Keratinocyte (primary cell): ENCODE measurements at regions not wholly inside any gene's neighbourhood (a gene's known extent, or its start where the extent isn't known, plus 50 kb on each side); places are given as distances from the start of the nearest gene placed in this dataset.

ENCODE experiments used
- DNase-seq: peaks from one replicate; pipeline ENCODE4 v3.0.0-alpha.2; 2011; ENCODE audit warnings: low read depth, missing footprints, low spot score
- FAIRE-seq: peaks from 2 replicates; lab custom pipeline; 2011; peaks lifted over from hg19 to GRCh38; lab: Jason Lieb, UNC
- H2AFZ ChIP-seq: 2 replicates; pipeline ENCODE4 v1.6.0; 2012; ENCODE audit warnings: low read length, control low read depth, inconsistent platforms; ENCODE audit not compliant: control insufficient read depth
- H3K27ac ChIP-seq: 2 replicates; pipeline ENCODE4 v1.5.1; 2011; ENCODE audit warnings: low read length; ENCODE audit not compliant: control insufficient read depth, insufficient read depth
- H3K27me3 ChIP-seq: 3 replicates; pipeline ENCODE4 v1.6.0; 2011; ENCODE audit warnings: low read length; ENCODE audit not compliant: control insufficient read depth, insufficient read depth; ENCODE audit errors: extremely low read depth
- H3K36me3 ChIP-seq, 2 experiments: 2 replicates in 1 of 2; 3 replicates in 1 of 2; pipeline ENCODE4 v1.5.1; 2011; ENCODE audit warnings: low read length in 2 of 2, mild to moderate bottlenecking in 1 of 2; ENCODE audit not compliant: control insufficient read depth in 2 of 2, insufficient read depth in 2 of 2; ENCODE audit errors: extremely low read depth in 1 of 2
- H3K4me1 ChIP-seq: 3 replicates; pipeline ENCODE4 v1.5.1; 2011; ENCODE audit warnings: low read length; ENCODE audit not compliant: control insufficient read depth, insufficient read depth; ENCODE audit errors: extremely low read depth
- H3K4me2 ChIP-seq: 3 replicates; pipeline ENCODE4 v1.6.0; 2011; ENCODE audit warnings: low read depth, low read length; ENCODE audit not compliant: control insufficient read depth, insufficient read depth; ENCODE audit errors: extremely low read depth
- H3K4me3 ChIP-seq, 3 experiments: fragments of 200-600 bp in 1 of 3; sonication (generic) in 1 of 3; 2 replicates in 2 of 3; 3 replicates in 1 of 3; pipeline ENCODE4 v1.5.1; 2011 to 2016; ENCODE audit warnings: low read length in 3 of 3, mild to moderate bottlenecking in 3 of 3, control low read depth in 2 of 3, inconsistent platforms in 1 of 3, low read depth in 1 of 3, mixed read lengths in 1 of 3, mixed run types in 1 of 3, moderate library complexity in 1 of 3; ENCODE audit not compliant: control insufficient read depth in 2 of 3, insufficient read depth in 2 of 3; ENCODE audit errors: extremely low read depth in 1 of 3
- H3K79me2 ChIP-seq: 2 replicates; pipeline ENCODE4 v1.6.0; 2012; ENCODE audit warnings: low read length; ENCODE audit not compliant: control insufficient read depth, insufficient read depth
- H3K9ac ChIP-seq: 3 replicates; pipeline ENCODE4 v1.6.0; 2011; ENCODE audit warnings: low read length; ENCODE audit not compliant: control insufficient read depth, insufficient read depth; ENCODE audit errors: extremely low read depth
- H3K9me1 ChIP-seq: 3 replicates; pipeline ENCODE4 v1.6.0; 2011; ENCODE audit warnings: low read length; ENCODE audit not compliant: control insufficient read depth, insufficient read depth; ENCODE audit errors: extremely low read depth
- H3K9me3 ChIP-seq: 2 replicates; pipeline ENCODE4 v1.5.1; 2012; ENCODE audit warnings: low read depth, low read length; ENCODE audit not compliant: control insufficient read depth
- H4K20me1 ChIP-seq: 3 replicates; pipeline ENCODE4 v1.6.0; 2011; ENCODE audit warnings: low read length; ENCODE audit not compliant: control insufficient read depth, insufficient read depth; ENCODE audit errors: extremely low read depth
- CTCF ChIP-seq, 3 experiments: IDR thresholded peaks in 1 of 3; conservative IDR thresholded peaks in 1 of 3; optimal IDR thresholded peaks in 1 of 3; 2 replicates in 2 of 3; 3 replicates in 1 of 3; pipeline versions ENCODE3 to v1.5.1; 2011; ENCODE audit warnings: low read length in 3 of 3, mild to moderate bottlenecking in 3 of 3, moderate library complexity in 2 of 3, control low read depth in 1 of 3, inconsistent platforms in 1 of 3; ENCODE audit not compliant: insufficient read depth in 2 of 3; ENCODE audit errors: extremely low read depth in 1 of 3
- EZH2 ChIP-seq: IDR thresholded peaks from one replicate; pipeline ENCODE4 v1.6.1; 2012; ENCODE audit warnings: inconsistent platforms, mild to moderate bottlenecking, low read length, moderate library complexity
- dilution Hi-C: fragments of 300-500 bp; cut with MboI; formaldehyde crosslinking; loops from one replicate; pipeline ENCODE4 v1.7.0; 2020; ENCODE audit warnings: low sequenced_read_pairs; ENCODE audit not compliant: extremely low pct_ligation_motif_present

DNA sequence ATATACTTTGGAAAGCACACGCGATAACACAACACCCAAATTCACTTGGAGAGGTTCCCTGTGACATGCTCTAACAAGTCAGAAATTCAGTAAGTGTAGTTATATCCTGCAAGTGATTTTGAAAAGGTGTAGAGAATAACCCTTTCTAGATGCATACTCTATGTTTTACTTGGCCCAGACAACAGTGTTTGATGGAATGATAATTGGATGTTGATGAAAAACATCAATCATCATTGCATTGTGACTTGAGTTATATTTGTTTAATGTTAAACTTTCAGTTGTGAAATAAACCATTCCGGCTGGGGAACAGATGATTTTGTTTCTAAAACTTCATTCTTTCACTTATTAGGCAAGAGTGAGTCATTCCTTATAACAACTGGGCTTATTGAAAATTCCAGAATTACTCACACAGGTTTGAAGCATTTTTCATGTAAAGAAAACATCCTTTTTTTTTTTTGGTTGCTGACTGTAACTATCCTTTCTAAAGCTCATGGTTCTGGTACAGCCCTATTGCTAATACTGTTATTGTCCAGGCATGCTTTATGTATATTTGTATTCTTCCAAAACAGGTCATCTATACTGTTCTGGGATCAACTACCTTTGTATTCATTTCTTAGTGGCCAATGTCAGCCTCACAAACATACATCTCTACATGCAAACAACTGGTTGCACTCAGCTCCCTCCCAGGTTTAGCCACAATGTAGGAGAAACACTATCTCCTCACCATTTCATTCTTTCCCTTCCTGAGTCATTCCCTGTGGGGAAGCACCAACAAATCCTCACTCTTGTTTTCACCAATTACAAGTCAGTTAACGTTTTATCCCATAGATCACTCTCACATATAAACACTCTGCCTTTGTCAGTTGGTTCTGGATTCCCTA, 121.2 kb upstream of the LRIG3 start:
- H3K79me2 ChIP-seq = no peaks in the 10 kb centered on the region
- H3K9me3 ChIP-seq = no peaks in the 10 kb centered on the region
- H3K4me1 ChIP-seq = peaks cover 39% of the 10 kb centered on the region
- H3K9ac ChIP-seq = peak overlapping the region; percentile 67
- DNase-seq (peak; percentile 65), FAIRE-seq (peak; percentile 88)
- no peaks in the 10 kb centered on the region for H3K27me3 ChIP-seq
- H3K36me3 ChIP-seq = no peaks in the 10 kb centered on the region
- H3K9me1 ChIP-seq = no peaks in the 10 kb centered on the region
- H3K27ac ChIP-seq = peak overlapping the region; percentile 92
- no peaks in the 10 kb centered on the region for H4K20me1 ChIP-seq
- H3K4me3 ChIP-seq = peak overlapping the region in 2 of 3 experiments; percentile 41 to 59
- H3K4me2 ChIP-seq = peak overlapping the region; percentile 86
- TF ChIP-seq CTCF (optimal IDR thresholded peaks at IDR 0.05 in 1 of 3, IDR thresholded peaks at IDR 0.05 in 1 of 3, conservative IDR thresholded peaks at IDR 0.05 in 1 of 3; ENCODE audit: extremely low read depth in 1 of 3, insufficient read depth in 2 of 3, low read length in 3 of 3) = no peak
- dilution Hi-C loops = no loop called here
- peak overlapping the region; percentile 12 for H2AFZ ChIP-seq

- Histone ChIP-seq H3K27me3 (no peaks in the 10 kb centered on the region), H4K20me1 (no peaks in the 10 kb centered on the region), H3K4me2 (peak overlapping the region; percentile 86), H3K9me1 (no peaks in the 10 kb centered on the region), H3K36me3 (no peaks in the 10 kb centered on the region), H3K4me3 (peak overlapping the region in 2 of 3 experiments; percentile 41 to 59), H3K9ac (peak overlapping the region; percentile 67), H3K27ac (peak overlapping the region; percentile 92), H3K4me1 (peaks cover 34% of the 10 kb centered on the region), H3K9me3 (no peaks in the 10 kb centered on the region), H3K79me2 (no peaks in the 10 kb centered on the region), H2AFZ (peak overlapping the region; percentile 61)
- TF ChIP-seq EZH2 (no peak), CTCF (optimal IDR thresholded peaks at IDR 0.05 in 1 of 3, IDR thresholded peaks at IDR 0.05 in 1 of 3, conservative IDR thresholded peaks at IDR 0.05 in 1 of 3; ENCODE audit: extremely low read depth in 1 of 3, insufficient read depth in 2 of 3, low read length in 3 of 3) (no peak)
- DNase-seq (no peak), FAIRE-seq (peak; percentile 86)
- dilution Hi-C loops = no loop called here
Measured at GRCh38 chr12:59040656-59041055, 120.4 kb upstream of the LRIG3 start.
